ENCODE measurements at regions not wholly inside any gene's neighbourhood (a gene's known extent, or its start where the extent isn't known, plus 50 kb on each side); places are given as distances from the start of the nearest gene placed in this dataset.

- DNase-seq (ENCODE audit: low spot score in 2 of 2, unreplicated experiment in 2 of 2) = no peak
- H3K9me3 Mint-ChIP-seq = no peaks in the 10 kb centered on the region
- H3K27me3 Mint-ChIP-seq (ENCODE audit: low read depth) = no peaks in the 10 kb centered on the region
- no peak overlapping the region for H3K4me3 Mint-ChIP-seq
- no peaks in the 10 kb centered on the region for H3K4me1 Mint-ChIP-seq
- no peaks in the 10 kb centered on the region for H3K36me3 Mint-ChIP-seq
- no peak for TF ChIP-seq CTCF (IDR thresholded peaks at IDR 0.05; ENCODE audit: unreplicated experiment)
- H3K27ac Mint-ChIP-seq = no peak overlapping the region
Measured at GRCh38 chrX:117376460-117376859, 740.1 kb downstream of the KLHL13 start.

- Mint-ChIP-seq H3K9me3 (peaks cover 7% of the 10 kb centered on the region), H3K27ac (no peak overlapping the region), H3K27me3 (ENCODE audit: low read depth) (no peaks in the 10 kb centered on the region), H3K36me3 (no peaks in the 10 kb centered on the region), H3K4me1 (no peaks in the 10 kb centered on the region), H3K4me3 (no peak overlapping the region)
- no peak for DNase-seq (ENCODE audit: low spot score in 2 of 2, unreplicated experiment in 2 of 2)
- TF ChIP-seq CTCF (IDR thresholded peaks at IDR 0.05; ENCODE audit: unreplicated experiment) = no peak
Measured at GRCh38 chrX:117335209-117335608, 781.4 kb downstream of the KLHL13 start.

- no peak for TF ChIP-seq CTCF (IDR thresholded peaks at IDR 0.05; ENCODE audit: unreplicated experiment)
- no peak overlapping the region for H3K4me3 Mint-ChIP-seq
- DNase-seq (ENCODE audit: low spot score in 2 of 2, unreplicated experiment in 2 of 2) = no peak
- peaks cover under 1% of the 10 kb centered on the region for H3K4me1 Mint-ChIP-seq
- no peaks in the 10 kb centered on the region for H3K36me3 Mint-ChIP-seq
- H3K9me3 Mint-ChIP-seq = peaks cover 41% of the 10 kb centered on the region
- H3K27ac Mint-ChIP-seq = no peak overlapping the region
- H3K27me3 Mint-ChIP-seq (ENCODE audit: low read depth) = no peaks in the 10 kb centered on the region
Measured at GRCh38 chrX:117327373-117327772, 789.2 kb downstream of the KLHL13 start.

GRCh38 chrX:117325706-117326105 lies 790.9 kb downstream of the KLHL13 start:
- Mint-ChIP-seq H3K27ac (no peak overlapping the region), H3K36me3 (no peaks in the 10 kb centered on the region), H3K27me3 (ENCODE audit: low read depth) (no peaks in the 10 kb centered on the region), H3K9me3 (peaks cover 45% of the 10 kb centered on the region), H3K4me1 (peaks cover 2% of the 10 kb centered on the region), H3K4me3 (no peak overlapping the region)
- DNase-seq (ENCODE audit: low spot score in 2 of 2, unreplicated experiment in 2 of 2) = no peak
- TF ChIP-seq CTCF (IDR thresholded peaks at IDR 0.05; ENCODE audit: unreplicated experiment) = no peak

GRCh38 chrX:117305168-117305766 lies 811.3 kb downstream of the KLHL13 start:
- H3K4me1 Mint-ChIP-seq = no peaks in the 10 kb centered on the region
- H3K9me3 Mint-ChIP-seq = peaks cover 19% of the 10 kb centered on the region

More at GRCh38 chrX:117305168-117305766, 811.3 kb downstream of the KLHL13 start:
- DNase-seq (ENCODE audit: low spot score in 2 of 2, unreplicated experiment in 2 of 2) = no peak
- Mint-ChIP-seq H3K4me3 (no peak overlapping the region), H3K27me3 (ENCODE audit: low read depth) (no peaks in the 10 kb centered on the region), H3K27ac (no peak overlapping the region), H3K36me3 (no peaks in the 10 kb centered on the region)
- no peak for TF ChIP-seq CTCF (IDR thresholded peaks at IDR 0.05; ENCODE audit: unreplicated experiment)

All from mesothelial cell of epicardium (in vitro differentiated cells).